LHCN-M2 (cell line): ENCODE measurements at regions not wholly inside any gene's neighbourhood (a gene's known extent, or its start where the extent isn't known, plus 50 kb on each side); places are given as distances from the start of the nearest gene placed in this dataset.
"Not testable (repeated sequence)": the region's sequence is repeated elsewhere in the genome, so short reads cannot be mapped to it uniquely, and the experiment has no call there.

ENCODE experiments used
- DNase-seq: peaks from one replicate; pipeline ENCODE4 v3.0.0-alpha.2; 2012; ENCODE audit warnings: low read depth

DNA sequence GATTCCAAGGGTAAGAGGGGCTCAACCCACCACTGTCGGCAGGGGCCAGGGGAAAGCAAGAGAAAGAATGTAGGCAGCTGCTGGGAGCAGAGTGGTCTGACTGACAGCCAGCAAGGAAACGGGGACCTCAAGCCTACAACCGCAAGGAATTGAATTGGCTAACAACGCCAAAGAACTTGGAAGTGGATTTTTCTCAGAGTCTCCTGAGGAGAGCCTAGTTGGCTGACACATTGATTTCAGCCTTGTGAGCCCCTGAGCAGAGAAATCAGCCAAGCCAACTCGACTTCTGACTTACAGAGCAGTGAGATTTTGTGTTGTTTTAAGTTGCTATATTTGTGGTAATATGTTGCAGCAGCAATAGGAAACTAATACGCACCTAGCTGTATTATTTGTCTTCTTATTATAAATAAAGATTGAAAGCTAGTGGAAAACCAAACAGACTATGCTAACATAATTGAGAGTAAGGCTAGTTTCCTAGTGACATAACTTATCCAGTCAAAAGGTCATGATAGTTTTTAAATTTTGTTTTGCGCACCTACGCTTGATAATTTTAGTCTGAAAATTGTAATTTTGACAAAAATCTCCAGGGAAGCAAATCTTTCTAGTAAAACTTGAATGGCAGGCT lies 145.8 kb upstream of the HCCS start:
- DNase-seq, result no peak

- no peak for DNase-seq
These were observed 145.1 kb upstream of the HCCS start for GRCh38 chrX:10966057-10966456.

GRCh38 chrX:10971176-10971575 lies 140.0 kb upstream of the HCCS start:
- no peak for DNase-seq

- no peak for DNase-seq
These were observed 139.4 kb upstream of the HCCS start for GRCh38 chrX:10971759-10972158.

GRCh38 chrX:10972706-10973105 lies 138.4 kb upstream of the HCCS start:
- DNase-seq, result no peak

DNA sequence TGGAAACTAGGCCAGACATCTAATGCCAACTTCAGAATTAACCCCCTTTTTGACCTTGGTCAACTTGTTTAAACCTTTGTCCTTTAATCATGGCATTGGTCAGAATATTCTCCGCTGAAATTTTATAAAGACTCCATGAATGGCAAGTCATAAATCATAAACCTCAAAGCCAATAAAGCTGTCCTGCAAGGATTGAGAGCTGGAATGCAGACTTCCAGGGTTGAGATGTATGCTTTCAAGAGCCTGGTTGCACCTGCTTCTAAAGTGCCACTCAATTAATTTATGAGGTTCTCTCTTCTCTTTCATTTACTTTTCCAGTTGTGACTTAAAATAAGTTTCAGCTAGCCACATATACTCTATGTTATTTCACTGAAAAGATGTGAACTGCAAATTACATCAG lies 136.2 kb upstream of the HCCS start:
- DNase-seq, result no peak

DNA sequence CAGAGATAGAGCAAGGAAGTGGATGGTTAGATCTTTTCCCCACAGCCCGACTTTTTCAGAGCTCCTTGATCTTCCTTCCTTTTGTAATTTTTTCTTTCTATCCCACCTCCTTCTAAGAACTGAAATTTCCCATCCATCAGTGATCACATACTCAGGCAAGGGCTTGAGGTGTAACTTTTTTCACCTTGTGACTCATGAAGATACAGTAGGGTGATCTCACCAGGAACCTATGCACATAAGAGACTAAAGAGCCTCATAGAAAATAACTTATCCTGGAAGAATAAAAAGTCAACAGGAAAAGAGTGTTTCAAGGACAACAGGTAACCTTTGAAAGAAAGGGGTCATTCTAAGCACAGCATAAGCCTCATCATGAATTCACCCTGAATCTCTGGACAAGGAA lies 131.2 kb upstream of the HCCS start:
- no peak for DNase-seq

GRCh38 chrX:10981506-10981905 lies 129.6 kb upstream of the HCCS start:
- DNase-seq, result no peak

DNA sequence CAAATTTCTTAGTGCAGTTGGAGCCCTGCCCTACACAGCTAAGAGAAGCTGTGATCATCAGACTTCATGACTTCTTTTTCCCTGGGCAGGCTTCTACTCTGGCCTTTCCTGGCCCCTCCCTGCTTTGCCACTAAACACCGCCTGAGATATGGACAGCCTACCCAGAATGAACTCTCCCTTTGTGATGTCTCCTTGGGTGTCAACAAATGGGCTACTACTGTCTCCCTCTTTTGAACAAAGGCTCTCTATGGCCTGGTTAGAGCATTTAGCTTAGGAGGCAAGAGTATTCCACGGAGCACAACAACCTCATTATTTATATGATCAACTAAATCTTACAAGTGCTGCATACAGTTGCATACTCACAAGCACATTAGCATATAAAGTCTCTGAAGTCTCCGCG lies 127.6 kb upstream of the HCCS start:
- DNase-seq, result no peak

DNA sequence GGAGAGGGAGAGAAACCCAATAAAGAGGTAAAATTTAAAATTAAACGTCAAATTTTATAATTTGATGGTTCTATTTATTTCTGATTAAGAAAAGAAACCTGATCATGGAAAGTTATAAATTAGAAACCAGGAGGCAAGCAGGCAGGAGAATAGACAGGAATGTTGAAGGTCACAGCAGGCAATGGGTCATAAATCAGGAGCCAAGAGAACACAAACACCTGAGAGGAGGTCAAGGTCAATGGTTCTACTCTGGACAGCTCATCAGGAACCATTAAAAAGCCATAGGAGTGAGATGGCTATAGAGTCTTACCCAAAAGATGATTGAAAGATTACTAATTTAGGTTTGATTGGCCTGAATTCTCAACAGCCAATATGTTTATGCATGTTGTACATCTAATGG lies 126.9 kb upstream of the HCCS start:
- DNase-seq, result no peak

DNA sequence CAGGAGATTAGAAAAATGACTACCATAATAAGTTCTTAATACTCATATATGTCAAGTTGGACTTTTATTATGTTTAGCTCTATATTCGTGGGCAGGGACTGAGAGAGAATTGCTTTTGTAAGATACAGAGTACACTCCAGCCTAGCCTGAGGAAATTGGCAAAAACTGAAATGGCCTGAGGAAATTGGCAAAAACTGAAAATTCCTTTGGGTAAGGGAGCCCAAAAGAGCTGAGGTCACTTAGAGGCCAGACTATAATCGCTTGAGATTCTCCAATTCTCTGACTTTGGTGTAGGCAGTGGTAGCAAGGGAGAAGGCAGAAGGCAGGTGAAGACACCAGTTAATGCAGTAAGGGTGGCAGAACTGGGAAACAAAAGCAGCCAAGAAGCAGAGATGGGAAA lies 124.5 kb upstream of the HCCS start:
- no peak for DNase-seq

DNA sequence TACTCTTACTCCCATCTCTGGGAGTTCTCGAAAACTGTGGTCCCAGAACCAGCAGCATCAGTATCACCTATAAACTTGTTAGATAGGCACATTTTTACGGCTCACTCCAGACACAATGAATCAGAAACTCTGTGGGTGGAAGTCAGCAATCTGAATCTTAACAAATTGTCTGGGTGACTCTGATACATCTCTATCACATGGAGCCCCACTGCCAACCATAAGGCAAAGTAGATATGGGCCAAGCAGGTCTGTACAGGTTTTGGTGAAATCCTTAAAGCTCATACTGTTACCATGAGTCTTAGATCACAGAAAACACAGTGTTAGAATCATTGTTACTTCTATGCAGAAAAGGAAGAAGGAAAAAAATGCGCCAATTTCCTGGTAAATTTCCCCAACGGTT lies 122.5 kb upstream of the HCCS start:
- DNase-seq, result no peak

- no peak for DNase-seq
These were observed 121.7 kb upstream of the HCCS start for GRCh38 chrX:10989386-10989785.

DNA sequence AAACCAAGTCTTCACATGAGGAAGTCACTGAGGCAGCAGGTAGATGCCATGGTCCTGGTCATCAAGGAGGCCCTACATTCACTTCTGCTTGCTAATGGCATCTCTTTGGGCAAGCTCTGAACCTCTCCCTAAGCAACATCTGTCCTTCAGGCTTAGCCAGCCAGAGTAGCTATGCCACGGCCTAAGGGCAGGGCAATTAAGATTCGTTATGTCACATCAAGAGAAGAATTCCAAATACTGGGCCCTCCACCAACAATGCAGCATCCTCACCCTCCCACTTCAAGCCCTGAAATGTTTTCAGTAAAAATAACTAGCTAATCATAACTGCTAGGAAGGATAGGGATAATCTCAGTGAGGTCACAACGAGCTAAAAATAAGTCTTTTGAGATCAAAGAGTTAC lies 120.7 kb upstream of the HCCS start:
- no peak for DNase-seq

DNA sequence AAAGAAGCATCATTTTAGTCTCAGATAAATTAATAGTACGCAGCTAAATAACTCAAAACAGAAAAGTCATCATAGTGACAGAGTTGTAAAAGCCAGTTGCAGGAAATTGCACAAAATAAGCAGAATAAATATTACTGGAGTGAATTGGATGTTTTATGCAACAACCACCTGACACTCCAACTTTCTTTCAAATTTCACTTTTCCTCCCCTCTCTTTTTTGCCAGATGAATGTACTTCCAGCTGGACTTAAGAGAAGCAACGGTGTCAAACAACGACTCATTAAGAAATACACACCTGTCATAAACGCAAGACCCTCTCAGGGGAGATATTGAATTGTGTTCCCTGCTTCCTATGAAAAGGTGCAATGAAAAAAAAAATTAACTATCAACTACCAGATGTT lies 120.2 kb upstream of the HCCS start:
- no peak for DNase-seq

DNA sequence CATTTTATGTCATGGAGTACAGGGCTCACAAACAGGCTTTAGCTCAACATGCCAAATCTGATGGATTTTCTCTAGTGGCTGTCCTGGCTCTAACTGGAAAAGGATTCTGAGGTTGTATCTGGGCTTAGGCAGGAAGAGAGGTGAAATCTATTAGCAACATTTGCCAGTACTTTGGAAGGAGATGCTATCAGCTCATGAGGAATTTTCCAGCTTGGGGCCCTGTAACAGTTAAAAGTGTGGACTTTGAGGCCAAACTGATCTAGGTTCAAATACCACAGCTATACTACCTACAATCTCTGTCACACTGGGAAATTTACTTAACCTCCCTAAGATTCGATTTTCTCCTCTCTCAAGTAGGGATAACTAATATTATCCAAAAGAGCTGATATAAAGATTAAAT lies 119.0 kb upstream of the HCCS start:
- no peak for DNase-seq

DNA sequence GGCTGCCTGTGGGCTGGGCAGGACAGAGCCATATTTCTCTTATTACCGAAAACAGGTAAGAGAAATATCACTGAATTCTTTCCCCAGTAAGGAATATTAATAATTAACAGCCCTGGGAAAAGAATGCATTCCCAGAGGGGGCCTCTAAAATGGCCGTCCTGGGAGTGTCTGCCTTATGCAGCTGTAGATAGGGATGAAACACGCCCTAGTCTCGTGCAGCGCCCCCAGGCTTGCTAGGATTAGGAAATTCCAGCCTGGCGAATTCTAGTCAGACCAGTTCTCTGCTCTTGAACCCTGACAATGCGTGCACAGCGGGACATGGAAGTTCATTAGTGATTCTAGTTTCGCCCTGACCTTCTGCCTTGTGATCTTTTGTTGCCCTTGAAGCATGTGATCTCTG lies 104.1 kb upstream of the HCCS start:
- not testable (repeated sequence) for DNase-seq

GRCh38 chrX:11010476-11010875 lies 100.7 kb upstream of the HCCS start:
- no peak for DNase-seq

- DNase-seq, result no peak
These were observed 94.4 kb upstream of the HCCS start for GRCh38 chrX:11016728-11017127.

DNA sequence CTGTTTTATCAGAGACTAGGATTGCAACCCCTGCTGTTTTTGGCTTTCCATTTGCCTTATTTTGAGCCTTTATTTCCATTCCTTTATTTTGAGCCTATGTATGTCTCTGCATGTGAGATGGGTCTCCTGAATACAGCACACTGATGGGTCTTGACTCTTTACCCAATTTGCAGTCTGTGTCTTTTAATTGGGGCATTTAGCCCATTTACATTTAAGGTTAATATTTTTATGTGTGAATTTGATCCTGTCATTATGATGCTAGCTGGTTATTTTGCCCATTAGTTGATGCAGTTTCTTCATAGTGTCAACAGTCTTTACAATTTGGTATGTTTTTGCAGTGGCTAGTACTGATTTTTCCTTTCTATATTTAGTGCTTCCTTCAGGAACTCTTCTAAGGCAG lies 88.5 kb upstream of the HCCS start:
- DNase-seq, result not testable (repeated sequence)

DNA sequence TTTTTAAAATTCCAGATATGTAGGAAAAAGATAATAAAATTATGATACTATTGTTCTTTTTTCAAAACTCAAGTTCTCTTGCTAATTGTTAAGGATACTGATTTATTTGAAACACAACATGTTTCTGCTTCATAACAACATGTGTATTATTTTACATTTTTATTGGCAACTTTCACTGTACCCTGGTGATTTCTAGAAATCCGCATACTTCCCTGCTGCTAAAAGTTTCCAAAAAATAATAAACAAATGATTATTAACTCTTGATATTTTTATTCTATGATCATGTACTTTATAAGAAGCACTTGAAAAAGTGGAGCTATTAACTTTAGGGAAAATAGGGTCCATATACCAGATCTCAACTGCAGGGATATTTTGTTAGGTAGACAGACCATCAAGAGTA lies 71.2 kb upstream of the HCCS start:
- no peak for DNase-seq

- DNase-seq, result no peak
These were observed 70.7 kb upstream of the HCCS start for GRCh38 chrX:11040405-11040804.

DNA sequence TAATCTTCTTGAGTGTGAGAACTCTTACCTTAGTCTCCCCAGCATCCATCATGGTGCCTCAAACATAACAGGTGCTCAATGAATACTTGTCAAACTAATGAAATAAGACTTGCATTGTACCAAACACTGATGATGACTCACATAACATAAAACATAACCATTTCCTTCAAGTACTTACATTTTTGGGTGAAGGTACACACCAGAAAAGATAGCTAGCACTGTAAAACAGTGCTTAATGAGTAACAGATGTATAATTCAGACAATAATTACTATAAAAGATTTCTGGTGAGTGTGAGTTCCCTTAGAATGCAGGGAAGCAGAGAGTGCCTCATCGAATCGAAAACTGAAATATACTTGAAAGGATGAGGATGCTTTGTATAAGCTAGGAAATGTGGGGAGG lies 70.1 kb upstream of the HCCS start:
- no peak for DNase-seq

DNA sequence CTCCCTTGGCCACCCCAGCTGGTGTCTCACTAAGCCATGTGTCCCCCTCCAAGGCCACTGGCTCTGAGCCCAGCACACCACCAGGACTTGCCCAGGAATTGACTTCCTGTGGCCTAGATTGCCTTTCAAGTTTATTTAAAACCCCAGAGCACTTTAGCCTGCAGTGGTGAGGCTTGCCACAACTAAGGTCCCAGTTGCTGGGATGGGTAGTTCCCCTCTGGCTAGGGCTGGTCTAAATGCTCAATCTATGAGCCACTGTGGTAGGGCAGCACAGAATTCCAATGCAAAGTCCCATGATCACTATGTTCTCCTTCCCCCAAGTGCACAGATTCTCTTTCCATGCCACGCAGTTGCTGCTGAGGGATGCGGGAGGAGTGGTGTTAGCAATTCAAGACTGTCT lies 61.1 kb upstream of the HCCS start:
- no peak for DNase-seq

DNA sequence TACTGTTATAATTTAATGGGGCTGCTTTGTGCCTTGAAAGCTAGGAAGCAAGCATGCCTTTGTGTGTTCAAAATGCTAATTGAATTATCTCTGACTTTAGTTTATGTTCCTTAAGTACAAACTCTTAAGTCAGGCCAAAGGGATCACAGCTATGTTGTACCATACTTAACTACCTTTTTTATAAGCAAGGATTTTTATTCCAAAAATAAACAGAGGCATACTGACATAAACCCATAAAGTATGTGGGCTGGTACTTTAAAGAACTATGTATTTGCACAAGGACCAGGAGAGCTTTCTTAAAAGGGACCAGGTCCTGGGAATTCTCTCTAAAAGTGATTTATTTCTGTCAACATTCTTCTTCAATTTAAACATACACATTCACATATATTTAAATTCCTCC lies 57.8 kb upstream of the HCCS start:
- no peak for DNase-seq
